GM12892 (cell line): ENCODE measurements at regions not wholly inside any gene's neighbourhood (a gene's known extent, or its start where the extent isn't known, plus 50 kb on each side); places are given as distances from the start of the nearest gene placed in this dataset.

Experiments
- POLR2A ChIP-seq: IDR thresholded peaks from 2 replicates; pipeline ENCODE4 v1.6.1; 2011; ENCODE audit warnings: low read depth, low read length, control low read depth
- POLR2AphosphoS5 ChIP-seq: IDR thresholded peaks from 2 replicates; pipeline ENCODE4 v1.6.1; 2011; ENCODE audit warnings: low read depth, low read length, control low read depth
- TAF1 ChIP-seq: IDR thresholded peaks from 2 replicates; pipeline ENCODE4 v1.6.1; 2011; ENCODE audit warnings: low read depth, mild to moderate bottlenecking, control low read depth, low read length, borderline replicate concordance

- TF ChIP-seq TAF1 (no peak), POLR2AphosphoS5 (no peak), POLR2A (no peak)
Measured at GRCh38 chr3:176611703-176612102, 585.6 kb downstream of the TBL1XR1 start.
